Ascending aorta (tissue), 2 donors: ENCODE measurements at regions not wholly inside any gene's neighbourhood (a gene's known extent, or its start where the extent isn't known, plus 50 kb on each side); places are given as distances from the start of the nearest gene placed in this dataset.

Experiments
- DNase-seq, 2 donors: peaks; one replicate each; pipeline ENCODE4 v3.0.0-alpha.2; 2019; ENCODE audit warnings: low spot score in 2 of 2
- H3K27ac ChIP-seq, 2 donors: fragments of 200-600 bp; sonication (generic); one replicate each; pipeline ENCODE4 v1.5.1; 2016 to 2017; ENCODE audit warnings: mild to moderate bottlenecking in 1 of 2
- H3K27me3 ChIP-seq: fragments of 200-600 bp; sonication (generic); one replicate; pipeline ENCODE4 v1.5.1; 2017
- H3K36me3 ChIP-seq, 2 donors: fragments of 200-600 bp; sonication (generic); one replicate each; pipeline ENCODE4 v1.5.1; 2016
- H3K4me1 ChIP-seq, 2 donors: fragments of 200-600 bp; sonication (generic); one replicate each; pipeline ENCODE4 v1.5.1; 2016 to 2017; ENCODE audit warnings: mild to moderate bottlenecking in 1 of 2
- H3K4me3 ChIP-seq, 2 donors: fragments of 200-600 bp; sonication (generic); one replicate each; pipeline ENCODE4 v1.5.1; 2016 to 2017; ENCODE audit warnings: mild to moderate bottlenecking in 1 of 2
- H3K9me3 ChIP-seq, 2 donors: fragments of 200-600 bp; sonication (generic); one replicate each; pipeline ENCODE4 v1.5.1; 2016
- intact Hi-C: fragments of 100-400 bp; cut with DNase I; formaldehyde crosslinking; loops from one replicate; pipeline ENCODE4 v1.15.1; 2023
- TF ChIP-seq, protein P1 (sequence below), 3 experiments: fragments of 200-600 bp in 2 of 3; fragments of 450-650 bp in 1 of 3; sonication (generic) in 2 of 3; IDR thresholded peaks; one replicate each; pipeline ENCODE4 v1.5.1; 2016 to 2019; ENCODE audit warnings: antibody characterized with exemption in 3 of 3, mild to moderate bottlenecking in 1 of 3, moderate library complexity in 1 of 3

DNA sequence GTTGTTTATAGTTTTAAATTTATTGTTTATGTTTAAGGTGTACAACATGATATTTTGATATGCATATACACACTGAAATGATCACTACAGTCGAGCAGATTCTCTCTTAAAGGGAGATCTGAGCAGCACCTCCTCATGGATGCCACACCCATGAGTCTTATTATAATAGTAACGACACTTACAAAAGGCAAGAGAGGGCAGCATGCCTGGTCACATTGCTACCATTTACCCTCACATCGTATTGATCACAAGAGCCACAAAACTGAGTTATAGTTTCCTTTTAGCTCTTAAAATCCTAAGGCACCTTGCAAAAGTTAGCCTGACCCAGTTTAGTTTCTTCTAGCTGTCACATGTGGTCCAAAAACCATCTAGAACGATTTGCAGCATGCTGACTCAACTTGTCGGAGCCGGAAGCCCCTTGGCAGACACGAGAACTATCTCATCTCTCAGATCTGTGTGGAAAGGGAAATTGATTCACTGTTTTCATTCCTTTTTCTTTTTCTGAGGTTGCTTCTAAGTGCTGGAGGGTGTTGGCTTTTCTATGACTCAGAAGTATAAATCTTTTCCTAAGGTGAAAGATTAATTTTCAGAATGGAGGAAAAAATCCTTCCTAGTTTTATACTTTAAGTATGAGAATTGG is 85.3 kb downstream of the CDC42EP3 start:
- intact Hi-C loops, result no loop called here
- Histone ChIP-seq H3K27ac (peak overlapping the region; percentile 17 to 69), H3K9me3 (no peaks in the 10 kb centered on the region), H3K4me3 (peak overlapping the region in 1 of 2 donors; percentile 19), H3K27me3 (no peaks in the 10 kb centered on the region), H3K36me3 (no peaks in the 10 kb centered on the region), H3K4me1 (peaks cover 18 to 37% of the 10 kb centered on the region in 2 donors)
- TF ChIP-seq, protein P1, sequence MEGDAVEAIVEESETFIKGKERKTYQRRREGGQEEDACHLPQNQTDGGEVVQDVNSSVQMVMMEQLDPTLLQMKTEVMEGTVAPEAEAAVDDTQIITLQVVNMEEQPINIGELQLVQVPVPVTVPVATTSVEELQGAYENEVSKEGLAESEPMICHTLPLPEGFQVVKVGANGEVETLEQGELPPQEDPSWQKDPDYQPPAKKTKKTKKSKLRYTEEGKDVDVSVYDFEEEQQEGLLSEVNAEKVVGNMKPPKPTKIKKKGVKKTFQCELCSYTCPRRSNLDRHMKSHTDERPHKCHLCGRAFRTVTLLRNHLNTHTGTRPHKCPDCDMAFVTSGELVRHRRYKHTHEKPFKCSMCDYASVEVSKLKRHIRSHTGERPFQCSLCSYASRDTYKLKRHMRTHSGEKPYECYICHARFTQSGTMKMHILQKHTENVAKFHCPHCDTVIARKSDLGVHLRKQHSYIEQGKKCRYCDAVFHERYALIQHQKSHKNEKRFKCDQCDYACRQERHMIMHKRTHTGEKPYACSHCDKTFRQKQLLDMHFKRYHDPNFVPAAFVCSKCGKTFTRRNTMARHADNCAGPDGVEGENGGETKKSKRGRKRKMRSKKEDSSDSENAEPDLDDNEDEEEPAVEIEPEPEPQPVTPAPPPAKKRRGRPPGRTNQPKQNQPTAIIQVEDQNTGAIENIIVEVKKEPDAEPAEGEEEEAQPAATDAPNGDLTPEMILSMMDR (IDR thresholded peaks at IDR 0.05), result no peak
- peak; percentile 20 to 76 for DNase-seq

DNA sequence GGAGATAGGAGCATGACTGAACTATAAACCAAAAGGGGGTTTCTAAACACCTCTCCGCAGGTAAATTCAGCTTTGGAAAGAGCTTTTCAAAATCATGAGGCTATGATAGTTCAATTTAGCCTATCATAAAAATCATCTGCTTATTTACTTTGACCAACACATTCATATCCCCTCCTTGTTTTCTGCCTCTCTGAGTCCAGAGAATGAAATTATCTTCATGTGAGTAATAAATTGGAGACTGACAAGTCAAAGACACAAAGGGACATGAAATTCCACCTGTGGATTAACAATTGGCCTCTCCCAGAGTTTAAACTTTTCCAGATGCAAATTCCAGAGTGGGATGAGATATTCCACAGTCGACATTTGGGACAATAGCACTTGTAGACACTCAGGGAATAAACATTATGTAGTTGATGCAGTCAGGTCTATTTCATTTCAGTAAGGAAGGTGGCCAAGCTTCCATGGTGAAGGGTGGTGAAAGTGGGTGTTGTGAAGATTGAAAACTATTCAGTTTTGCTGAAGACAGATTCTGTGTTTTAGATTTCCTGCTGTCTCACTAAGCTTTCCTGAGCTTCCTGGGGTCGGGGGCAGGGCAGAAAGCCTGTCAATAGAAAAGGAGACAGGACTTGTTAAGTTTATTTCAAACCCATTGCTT is 84.7 kb downstream of the CDC42EP3 start:
- H3K27me3 ChIP-seq, result no peaks in the 10 kb centered on the region
- peak overlapping the region; percentile 17 to 69 for H3K27ac ChIP-seq
- intact Hi-C loops, result no loop called here

DNA sequence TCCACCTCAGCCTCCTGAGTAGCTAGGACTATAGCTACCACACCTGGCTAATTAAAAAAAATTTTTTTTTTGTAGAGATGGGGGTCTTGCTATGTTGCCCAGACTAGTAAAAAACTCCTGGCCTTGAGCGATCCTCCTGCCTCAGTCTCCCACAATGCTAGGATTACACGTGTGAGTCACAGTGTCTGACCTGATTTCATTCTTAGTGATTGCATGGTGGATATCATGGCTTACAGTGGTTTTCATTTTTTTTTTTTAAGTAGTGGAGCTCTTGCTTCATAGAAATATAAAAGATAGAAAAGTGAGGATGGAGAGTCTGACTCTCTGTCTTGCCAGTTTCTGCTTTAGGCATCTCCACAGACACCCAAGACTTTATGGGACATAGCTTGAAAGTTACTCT is 83.6 kb downstream of the CDC42EP3 start:
- TF ChIP-seq, protein P1 (IDR thresholded peaks at IDR 0.05), result no peak
- Histone ChIP-seq H3K36me3 (no peaks in the 10 kb centered on the region), H3K4me3 (no peak overlapping the region), H3K27me3 (no peaks in the 10 kb centered on the region), H3K4me1 (peaks cover 18 to 36% of the 10 kb centered on the region in 2 donors), H3K9me3 (no peaks in the 10 kb centered on the region), H3K27ac (no peak overlapping the region)
- intact Hi-C loops, result no loop called here
- no peak for DNase-seq

More for the DNA sequence above, 84.7 kb downstream of the CDC42EP3 start:
- TF ChIP-seq, protein P1 (IDR thresholded peaks at IDR 0.05), result no peak
- H3K4me3 ChIP-seq, result peak overlapping the region in 1 of 2 donors; percentile 19
- no peak for DNase-seq
- no peaks in the 10 kb centered on the region for H3K36me3 ChIP-seq
- H3K9me3 ChIP-seq, result no peaks in the 10 kb centered on the region
- H3K4me1 ChIP-seq, result peaks cover 18 to 37% of the 10 kb centered on the region in 2 donors

DNA sequence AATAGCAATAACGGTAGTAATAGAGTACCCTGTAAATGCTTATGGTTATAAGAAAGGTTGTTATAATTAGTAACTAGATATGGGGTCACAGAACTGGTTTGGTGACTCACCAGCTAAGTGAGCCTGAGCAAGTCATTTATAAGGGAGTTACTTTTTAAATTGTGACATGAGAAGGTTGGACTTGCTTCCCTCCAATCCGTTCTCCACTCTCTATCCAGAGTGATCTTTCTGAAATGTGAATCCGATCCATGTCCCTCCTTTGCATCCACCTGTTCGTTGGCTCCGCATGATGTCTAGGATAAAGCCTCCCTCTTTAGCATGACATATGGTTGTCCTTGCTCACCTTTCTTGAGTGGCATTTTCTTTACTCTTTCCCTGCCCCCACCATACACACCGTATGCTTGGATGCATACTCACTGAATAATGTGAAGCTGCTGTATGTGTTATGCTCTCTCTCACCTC is 83.1 kb downstream of the CDC42EP3 start:
- intact Hi-C loops, result no loop called here
- TF ChIP-seq, protein P1 (IDR thresholded peaks at IDR 0.05), result no peak
- Histone ChIP-seq H3K4me1 (peaks cover 17 to 30% of the 10 kb centered on the region in 2 donors), H3K36me3 (no peaks in the 10 kb centered on the region), H3K27ac (no peak overlapping the region), H3K27me3 (no peaks in the 10 kb centered on the region), H3K9me3 (peaks cover 0 to under 1% of the 10 kb centered on the region in 2 donors), H3K4me3 (no peak overlapping the region)
- DNase-seq, result no peak

DNA sequence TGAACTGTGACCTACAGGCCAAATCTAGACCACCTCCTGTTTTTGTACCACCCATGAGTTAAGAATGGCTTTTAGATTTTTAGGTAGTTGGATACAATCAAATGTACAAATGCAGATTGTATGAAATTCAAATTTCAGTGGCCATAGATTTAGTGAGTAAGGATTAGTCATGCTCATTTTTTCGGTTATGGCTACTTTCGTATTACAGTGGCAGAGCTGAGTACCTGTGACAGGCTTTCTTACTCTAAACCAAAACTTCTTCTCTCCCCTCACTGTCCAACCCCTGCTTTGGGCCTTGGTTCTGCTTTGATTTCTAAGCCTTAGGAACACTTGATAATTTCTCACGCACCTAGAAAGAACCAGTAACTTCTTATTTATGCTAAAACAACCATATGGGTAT is 82.1 kb downstream of the CDC42EP3 start:
- TF ChIP-seq, protein P1 (IDR thresholded peaks at IDR 0.05), result no peak
- Histone ChIP-seq H3K4me3 (no peak overlapping the region), H3K27me3 (no peaks in the 10 kb centered on the region), H3K9me3 (peaks cover 0 to 10% of the 10 kb centered on the region in 2 donors), H3K27ac (no peak overlapping the region), H3K36me3 (no peaks in the 10 kb centered on the region), H3K4me1 (peaks cover 13 to 23% of the 10 kb centered on the region in 2 donors)
- no peak for DNase-seq
- intact Hi-C loops, result no loop called here
